Breast epithelium (tissue), 3 donors: ENCODE measurements at regions not wholly inside any gene's neighbourhood (a gene's known extent, or its start where the extent isn't known, plus 50 kb on each side); places are given as distances from the start of the nearest gene placed in this dataset.

Experiments
- POLR2AphosphoS5 ChIP-seq, 3 donors: sonication (generic); formaldehyde crosslinking; IDR thresholded peaks; one replicate each; pipeline ENCODE4 v1.6.1; 2017; ENCODE audit warnings: antibody characterized with exemption in 3 of 3
- TF ChIP-seq, protein P1 (sequence below), 3 donors: fragments of 450-650 bp; IDR thresholded peaks; one replicate each; pipeline ENCODE4 v1.5.1; 2016 to 2017; ENCODE audit warnings: antibody characterized with exemption in 3 of 3, mild to moderate bottlenecking in 3 of 3, moderate library complexity in 3 of 3

- TF ChIP-seq, protein P1, sequence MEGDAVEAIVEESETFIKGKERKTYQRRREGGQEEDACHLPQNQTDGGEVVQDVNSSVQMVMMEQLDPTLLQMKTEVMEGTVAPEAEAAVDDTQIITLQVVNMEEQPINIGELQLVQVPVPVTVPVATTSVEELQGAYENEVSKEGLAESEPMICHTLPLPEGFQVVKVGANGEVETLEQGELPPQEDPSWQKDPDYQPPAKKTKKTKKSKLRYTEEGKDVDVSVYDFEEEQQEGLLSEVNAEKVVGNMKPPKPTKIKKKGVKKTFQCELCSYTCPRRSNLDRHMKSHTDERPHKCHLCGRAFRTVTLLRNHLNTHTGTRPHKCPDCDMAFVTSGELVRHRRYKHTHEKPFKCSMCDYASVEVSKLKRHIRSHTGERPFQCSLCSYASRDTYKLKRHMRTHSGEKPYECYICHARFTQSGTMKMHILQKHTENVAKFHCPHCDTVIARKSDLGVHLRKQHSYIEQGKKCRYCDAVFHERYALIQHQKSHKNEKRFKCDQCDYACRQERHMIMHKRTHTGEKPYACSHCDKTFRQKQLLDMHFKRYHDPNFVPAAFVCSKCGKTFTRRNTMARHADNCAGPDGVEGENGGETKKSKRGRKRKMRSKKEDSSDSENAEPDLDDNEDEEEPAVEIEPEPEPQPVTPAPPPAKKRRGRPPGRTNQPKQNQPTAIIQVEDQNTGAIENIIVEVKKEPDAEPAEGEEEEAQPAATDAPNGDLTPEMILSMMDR (IDR thresholded peaks at IDR 0.05), result no peak
- no peak for TF ChIP-seq POLR2AphosphoS5 (IDR thresholded peaks at IDR 0.05)
These were observed 474.6 kb downstream of the PLCL1 start for GRCh38 chr2:198279026-198279425.
